ENCODE measurements at regions not wholly inside any gene's neighbourhood (a gene's known extent, or its start where the extent isn't known, plus 50 kb on each side); places are given as distances from the start of the nearest gene placed in this dataset.

DNA sequence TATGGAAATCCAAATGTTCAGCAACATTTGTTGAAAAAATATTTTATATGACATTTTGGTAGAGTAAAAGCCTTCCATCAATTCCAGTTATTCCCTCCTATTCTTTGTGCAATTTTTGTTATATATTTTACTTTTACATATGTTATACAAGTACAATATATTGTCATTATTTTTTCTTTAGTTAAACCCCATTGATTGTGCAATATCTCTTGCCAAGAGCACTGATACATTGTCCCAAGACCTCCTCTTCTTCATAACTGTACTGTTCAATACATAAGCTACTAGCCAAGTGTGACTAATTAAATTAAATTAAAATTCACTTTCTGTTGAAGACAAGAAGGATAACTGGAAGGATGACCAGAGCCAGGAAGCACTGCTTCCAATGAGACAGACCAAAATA, 527.5 kb downstream of the TMA16 start:
- ChIA-PET POLR2A (no interaction called here), CTCF (no interaction called here)
- Mint-ChIP-seq H3K4me1 (peaks cover 13% of the 10 kb centered on the region), H3K27ac (no peak overlapping the region), H3K9me3 (peaks cover 35% of the 10 kb centered on the region), H3K36me3 (peaks cover 22% of the 10 kb centered on the region), H3K4me3 (no peak overlapping the region), H3K27me3 (ENCODE audit: low read depth) (no peaks in the 10 kb centered on the region; the same call in 1 of the 2 replicates)
- TF ChIP-seq ZNF121 (CRISPR knock-in tag; IDR thresholded peaks at IDR 0.05) (no peak), SOX15 (CRISPR knock-in tag; IDR thresholded peaks at IDR 0.05) (no peak), TCF7 (CRISPR knock-in tag; IDR thresholded peaks at IDR 0.05; ENCODE audit: low read depth) (no peak), NFYB (CRISPR knock-in tag; conservative IDR thresholded peaks at IDR 0.05; ENCODE audit: low read depth) (no peak), SP1 (CRISPR knock-in tag; conservative IDR thresholded peaks at IDR 0.05) (no peak), MYBL2 (CRISPR knock-in tag; IDR thresholded peaks at IDR 0.05) (no peak), KAT7 (CRISPR knock-in tag; IDR thresholded peaks at IDR 0.05; ENCODE audit: borderline replicate concordance) (no peak), NFE2L1 (CRISPR knock-in tag; IDR thresholded peaks at IDR 0.05) (no peak)
- TF ChIP-seq, protein P1, sequence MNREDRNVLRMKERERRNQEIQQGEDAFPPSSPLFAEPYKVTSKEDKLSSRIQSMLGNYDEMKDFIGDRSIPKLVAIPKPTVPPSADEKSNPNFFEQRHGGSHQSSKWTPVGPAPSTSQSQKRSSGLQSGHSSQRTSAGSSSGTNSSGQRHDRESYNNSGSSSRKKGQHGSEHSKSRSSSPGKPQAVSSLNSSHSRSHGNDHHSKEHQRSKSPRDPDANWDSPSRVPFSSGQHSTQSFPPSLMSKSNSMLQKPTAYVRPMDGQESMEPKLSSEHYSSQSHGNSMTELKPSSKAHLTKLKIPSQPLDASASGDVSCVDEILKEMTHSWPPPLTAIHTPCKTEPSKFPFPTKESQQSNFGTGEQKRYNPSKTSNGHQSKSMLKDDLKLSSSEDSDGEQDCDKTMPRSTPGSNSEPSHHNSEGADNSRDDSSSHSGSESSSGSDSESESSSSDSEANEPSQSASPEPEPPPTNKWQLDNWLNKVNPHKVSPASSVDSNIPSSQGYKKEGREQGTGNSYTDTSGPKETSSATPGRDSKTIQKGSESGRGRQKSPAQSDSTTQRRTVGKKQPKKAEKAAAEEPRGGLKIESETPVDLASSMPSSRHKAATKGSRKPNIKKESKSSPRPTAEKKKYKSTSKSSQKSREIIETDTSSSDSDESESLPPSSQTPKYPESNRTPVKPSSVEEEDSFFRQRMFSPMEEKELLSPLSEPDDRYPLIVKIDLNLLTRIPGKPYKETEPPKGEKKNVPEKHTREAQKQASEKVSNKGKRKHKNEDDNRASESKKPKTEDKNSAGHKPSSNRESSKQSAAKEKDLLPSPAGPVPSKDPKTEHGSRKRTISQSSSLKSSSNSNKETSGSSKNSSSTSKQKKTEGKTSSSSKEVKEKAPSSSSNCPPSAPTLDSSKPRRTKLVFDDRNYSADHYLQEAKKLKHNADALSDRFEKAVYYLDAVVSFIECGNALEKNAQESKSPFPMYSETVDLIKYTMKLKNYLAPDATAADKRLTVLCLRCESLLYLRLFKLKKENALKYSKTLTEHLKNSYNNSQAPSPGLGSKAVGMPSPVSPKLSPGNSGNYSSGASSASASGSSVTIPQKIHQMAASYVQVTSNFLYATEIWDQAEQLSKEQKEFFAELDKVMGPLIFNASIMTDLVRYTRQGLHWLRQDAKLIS (CRISPR knock-in tag; IDR thresholded peaks at IDR 0.05; ENCODE audit: borderline replicate concordance): no peak
- TF ChIP-seq, protein P2, sequence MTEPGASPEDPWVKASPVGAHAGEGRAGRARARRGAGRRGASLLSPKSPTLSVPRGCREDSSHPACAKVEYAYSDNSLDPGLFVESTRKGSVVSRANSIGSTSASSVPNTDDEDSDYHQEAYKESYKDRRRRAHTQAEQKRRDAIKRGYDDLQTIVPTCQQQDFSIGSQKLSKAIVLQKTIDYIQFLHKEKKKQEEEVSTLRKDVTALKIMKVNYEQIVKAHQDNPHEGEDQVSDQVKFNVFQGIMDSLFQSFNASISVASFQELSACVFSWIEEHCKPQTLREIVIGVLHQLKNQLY (CRISPR knock-in tag; IDR thresholded peaks at IDR 0.05): no peak
- TF ChIP-seq, protein P3, sequence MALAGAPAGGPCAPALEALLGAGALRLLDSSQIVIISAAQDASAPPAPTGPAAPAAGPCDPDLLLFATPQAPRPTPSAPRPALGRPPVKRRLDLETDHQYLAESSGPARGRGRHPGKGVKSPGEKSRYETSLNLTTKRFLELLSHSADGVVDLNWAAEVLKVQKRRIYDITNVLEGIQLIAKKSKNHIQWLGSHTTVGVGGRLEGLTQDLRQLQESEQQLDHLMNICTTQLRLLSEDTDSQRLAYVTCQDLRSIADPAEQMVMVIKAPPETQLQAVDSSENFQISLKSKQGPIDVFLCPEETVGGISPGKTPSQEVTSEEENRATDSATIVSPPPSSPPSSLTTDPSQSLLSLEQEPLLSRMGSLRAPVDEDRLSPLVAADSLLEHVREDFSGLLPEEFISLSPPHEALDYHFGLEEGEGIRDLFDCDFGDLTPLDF (CRISPR knock-in tag; IDR thresholded peaks at IDR 0.05): no peak
- TF ChIP-seq, protein P4, sequence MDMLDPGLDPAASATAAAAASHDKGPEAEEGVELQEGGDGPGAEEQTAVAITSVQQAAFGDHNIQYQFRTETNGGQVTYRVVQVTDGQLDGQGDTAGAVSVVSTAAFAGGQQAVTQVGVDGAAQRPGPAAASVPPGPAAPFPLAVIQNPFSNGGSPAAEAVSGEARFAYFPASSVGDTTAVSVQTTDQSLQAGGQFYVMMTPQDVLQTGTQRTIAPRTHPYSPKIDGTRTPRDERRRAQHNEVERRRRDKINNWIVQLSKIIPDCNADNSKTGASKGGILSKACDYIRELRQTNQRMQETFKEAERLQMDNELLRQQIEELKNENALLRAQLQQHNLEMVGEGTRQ (CRISPR knock-in tag; IDR thresholded peaks at IDR 0.05): no peak
- TF ChIP-seq, protein P5, sequence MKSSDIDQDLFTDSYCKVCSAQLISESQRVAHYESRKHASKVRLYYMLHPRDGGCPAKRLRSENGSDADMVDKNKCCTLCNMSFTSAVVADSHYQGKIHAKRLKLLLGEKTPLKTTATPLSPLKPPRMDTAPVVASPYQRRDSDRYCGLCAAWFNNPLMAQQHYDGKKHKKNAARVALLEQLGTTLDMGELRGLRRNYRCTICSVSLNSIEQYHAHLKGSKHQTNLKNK (CRISPR knock-in tag; IDR thresholded peaks at IDR 0.05): no peak
- DNase-seq (ENCODE audit: low spot score) (no peak), ATAC-seq (no peak)

DNA sequence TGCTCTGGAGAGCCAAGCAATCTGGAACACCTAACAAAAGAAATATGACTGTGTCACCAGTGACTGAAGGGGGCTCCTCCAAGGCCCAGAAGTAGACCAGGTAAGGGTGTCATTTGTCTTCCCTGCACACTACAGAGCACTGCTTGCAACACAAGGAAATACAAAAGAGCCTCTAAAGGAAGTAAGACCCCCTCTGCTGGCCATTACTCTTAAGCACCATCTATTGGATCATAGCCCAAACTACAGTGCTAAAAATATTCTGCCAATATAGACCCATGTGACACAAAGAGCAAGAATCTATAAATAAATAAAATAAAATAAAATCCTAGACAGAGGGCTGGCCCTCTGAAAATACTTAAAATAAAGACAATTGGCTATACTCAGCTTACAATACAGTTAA, 528.7 kb downstream of the TMA16 start:
- Mint-ChIP-seq H3K9me3 (peaks cover 36% of the 10 kb centered on the region), H3K4me1 (peaks cover 13% of the 10 kb centered on the region), H3K27me3 (ENCODE audit: low read depth) (no peaks in the 10 kb centered on the region; the same call in 1 of the 2 replicates), H3K27ac (no peak overlapping the region), H3K4me3 (no peak overlapping the region), H3K36me3 (peaks cover 22% of the 10 kb centered on the region)
- ChIA-PET CTCF (no interaction called here), POLR2A (interaction anchor here (0.6 kb wide), 1 partner anchor 232 kb away, joined by 3 read pairs; no protein-coding TSS in a partner anchor)
- ATAC-seq (peak; percentile 93), DNase-seq (ENCODE audit: low spot score) (no peak)
- TF ChIP-seq ZNF396 (CRISPR knock-in tag; IDR thresholded peaks at IDR 0.05; ENCODE audit: borderline replicate concordance): no peak
- TF ChIP-seq OVOL2 (CRISPR knock-in tag; IDR thresholded peaks at IDR 0.05; ENCODE audit: borderline replicate concordance): no peak
- no peak for TF ChIP-seq TP53 (CRISPR knock-in tag; IDR thresholded peaks at IDR 0.05)
- no peak for TF ChIP-seq CREM (CRISPR knock-in tag; IDR thresholded peaks at IDR 0.05)
- TF ChIP-seq, protein P2 (CRISPR knock-in tag; IDR thresholded peaks at IDR 0.05): no peak
- TF ChIP-seq SP1 (CRISPR knock-in tag; conservative IDR thresholded peaks at IDR 0.05): no peak

Data from WTC11 (cell line).